GM18505 (cell line): ENCODE measurements at regions not wholly inside any gene's neighbourhood (a gene's known extent, or its start where the extent isn't known, plus 50 kb on each side); places are given as distances from the start of the nearest gene placed in this dataset.

Experiments
- ATAC-seq: cut with Tn5 transposase; IDR thresholded peaks from one replicate; pipeline ENCODE4 v1.9.1; 2021; ENCODE audit not compliant: unreplicated experiment
- POLR2A ChIP-seq: IDR thresholded peaks from 4 replicates; pipeline ENCODE4 v1.6.1; 2011; ENCODE audit warnings: borderline replicate concordance; ENCODE audit not compliant: insufficient read depth, insufficient read length; ENCODE audit errors: extremely low read depth

- ATAC-seq, result no peak
These were observed 383.8 kb downstream of the TNS3 start for GRCh38 chr7:47198159-47198558.

GRCh38 chr7:47197486-47197885 is 384.4 kb downstream of the TNS3 start:
- no peak for ATAC-seq
- no peak for TF ChIP-seq POLR2A

More at GRCh38 chr7:47198159-47198558, 383.8 kb downstream of the TNS3 start:
- no peak for TF ChIP-seq POLR2A

GRCh38 chr7:47196737-47197136 is 385.2 kb downstream of the TNS3 start:
- TF ChIP-seq POLR2A, result no peak
- ATAC-seq, result no peak

- no peak for TF ChIP-seq POLR2A
- ATAC-seq, result no peak
These were observed 385.7 kb downstream of the TNS3 start for GRCh38 chr7:47196106-47196645.

GRCh38 chr7:47195641-47196040 is 386.3 kb downstream of the TNS3 start:
- ATAC-seq, result no peak

GRCh38 chr7:47194516-47195057 is 387.3 kb downstream of the TNS3 start:
- no peak for ATAC-seq
- TF ChIP-seq POLR2A, result no peak

More at GRCh38 chr7:47195641-47196040, 386.3 kb downstream of the TNS3 start:
- no peak for TF ChIP-seq POLR2A

- ATAC-seq, result no peak
- TF ChIP-seq POLR2A, result no peak
These were observed 388.9 kb downstream of the TNS3 start for GRCh38 chr7:47192978-47193377.

GRCh38 chr7:47191876-47192291 is 390.0 kb downstream of the TNS3 start:
- TF ChIP-seq POLR2A, result no peak
- ATAC-seq, result peak; percentile 46

- no peak for TF ChIP-seq POLR2A
- ATAC-seq, result no peak
These were observed 390.6 kb downstream of the TNS3 start for GRCh38 chr7:47191316-47191715.

- ATAC-seq, result no peak
- no peak for TF ChIP-seq POLR2A
These were observed 391.4 kb downstream of the TNS3 start for GRCh38 chr7:47190462-47190861.

GRCh38 chr7:47188653-47189315 is 393.1 kb downstream of the TNS3 start:
- no peak for TF ChIP-seq POLR2A
- no peak for ATAC-seq

GRCh38 chr7:47188136-47188535 is 393.8 kb downstream of the TNS3 start:
- ATAC-seq, result no peak
- no peak for TF ChIP-seq POLR2A

- TF ChIP-seq POLR2A, result no peak
- ATAC-seq, result peak; percentile 97
These were observed 395.6 kb downstream of the TNS3 start for GRCh38 chr7:47186316-47186715.

- TF ChIP-seq POLR2A, result no peak
- ATAC-seq, result no peak
These were observed 396.1 kb downstream of the TNS3 start for GRCh38 chr7:47185839-47186238.
